Endothelial cell of umbilical vein (primary cell): ENCODE measurements at regions not wholly inside any gene's neighbourhood (a gene's known extent, or its start where the extent isn't known, plus 50 kb on each side); places are given as distances from the start of the nearest gene placed in this dataset.

Experiments used
- BruUV-seq: library from RNA; stranded (reverse); fragments of 400-500 nt; replicated peaks from 2 replicates; lab custom pipeline; 2021; lab: Mats Ljungman, UMichigan
- CTCF ChIA-PET: fragments of 300-600, 350-600 bp; sonication (Branson Sonifier 250); formaldehyde crosslinking; loops from one replicate; lab custom pipeline; 2021; ENCODE audit warnings: antibody characterized with exemption, inconsistent platforms; lab: Charles Lee
- POLR2A ChIA-PET: fragments of 300-600, 350-600 bp; sonication (Branson Sonifier 250); formaldehyde crosslinking; loops from one replicate; lab custom pipeline; 2021; ENCODE audit warnings: antibody characterized with exemption, inconsistent platforms; lab: Charles Lee
- DNase-seq: peaks from one replicate; pipeline ENCODE4 v3.0.0-alpha.2; 2011; ENCODE audit warnings: low read depth, low spot score
- FAIRE-seq: peaks from 2 replicates; lab custom pipeline; 2011; peaks lifted over from hg19 to GRCh38; lab: Jason Lieb, UNC
- H2AFZ ChIP-seq: 2 replicates; pipeline ENCODE4 v1.6.0; 2012; ENCODE audit warnings: low read depth, low read length, control low read depth, inconsistent platforms
- H3K27ac ChIP-seq: 2 replicates; pipeline ENCODE4 v1.5.1; 2011; ENCODE audit warnings: low read depth, mild to moderate bottlenecking, control low read depth, low read length, moderate library complexity; ENCODE audit not compliant: insufficient read depth
- H3K27me3 ChIP-seq, 2 experiments: 2 replicates each; pipeline versions ENCODE4 v1.6.0 to v1.6.1; 2011; ENCODE audit warnings: low read length in 2 of 2, mixed read lengths in 1 of 2; ENCODE audit not compliant: control insufficient read depth in 2 of 2, insufficient read depth in 2 of 2
- H3K36me3 ChIP-seq, 2 experiments: 2 replicates in 1 of 2; 3 replicates in 1 of 2; pipeline ENCODE4 v1.5.1; 2011; ENCODE audit warnings: low read length in 2 of 2, mild to moderate bottlenecking in 1 of 2, moderate library complexity in 1 of 2; ENCODE audit not compliant: control insufficient read depth in 2 of 2, insufficient read depth in 2 of 2; ENCODE audit errors: extremely low read depth in 1 of 2
- H3K4me1 ChIP-seq: 3 replicates; pipeline ENCODE4 v1.5.1; 2011; ENCODE audit warnings: mild to moderate bottlenecking, low read length; ENCODE audit not compliant: control insufficient read depth, insufficient read depth; ENCODE audit errors: extremely low read depth
- H3K4me2 ChIP-seq: 2 replicates; pipeline ENCODE4 v1.6.1; 2011; ENCODE audit warnings: low read length, control low read depth, mixed read lengths; ENCODE audit not compliant: insufficient read depth
- H3K4me3 ChIP-seq, 3 experiments: fragments of 200-600 bp in 1 of 3; sonication (generic), shearing (Covaris generic) in 1 of 3; replicated peaks in 1 of 3; 2 replicates each; pipeline ENCODE4 v1.5.1; 2011 to 2016; ENCODE audit warnings: control low read depth in 3 of 3, low read length in 3 of 3, mild to moderate bottlenecking in 2 of 3, inconsistent platforms in 1 of 3, low read depth in 1 of 3, moderate library complexity in 1 of 3; ENCODE audit not compliant: insufficient read depth in 1 of 3
- H3K79me2 ChIP-seq: 2 replicates; pipeline ENCODE4 v1.6.0; 2012; ENCODE audit warnings: low read length, inconsistent platforms; ENCODE audit not compliant: control insufficient read depth, insufficient read depth
- H3K9ac ChIP-seq: replicated peaks from 2 replicates; pipeline ENCODE3; 2011; ENCODE audit warnings: low read length, control low read depth; ENCODE audit not compliant: insufficient read depth; ENCODE audit errors: extremely low read depth
- H3K9me1 ChIP-seq: replicated peaks from 3 replicates; pipeline ENCODE4 v1.6.0; 2011; ENCODE audit warnings: mild to moderate bottlenecking, low read length; ENCODE audit not compliant: control insufficient read depth, insufficient read depth; ENCODE audit errors: extremely low read depth
- H3K9me3 ChIP-seq: replicated peaks from 2 replicates; pipeline ENCODE4 v1.5.1; 2012; ENCODE audit warnings: low read length, inconsistent platforms; ENCODE audit not compliant: control insufficient read depth, insufficient read depth
- H4K20me1 ChIP-seq: replicated peaks from 2 replicates; pipeline ENCODE3; 2011; ENCODE audit warnings: mild to moderate bottlenecking, low read length; ENCODE audit not compliant: control insufficient read depth, insufficient read depth; ENCODE audit errors: extremely low read depth
- EZH2 ChIP-seq: IDR thresholded peaks from 2 replicates; pipeline ENCODE4 v1.6.1; 2012; ENCODE audit warnings: borderline replicate concordance, low read depth, mild to moderate bottlenecking, moderate library complexity, low read length, inconsistent platforms; ENCODE audit not compliant: severe bottlenecking
- FOS ChIP-seq: IDR thresholded peaks from 2 replicates; pipeline ENCODE4 v1.6.1; 2011; ENCODE audit warnings: mild to moderate bottlenecking, low read length, moderate library complexity, borderline replicate concordance; ENCODE audit not compliant: insufficient read depth
- GATA2 ChIP-seq: IDR thresholded peaks from 2 replicates; pipeline ENCODE4 v1.7.0; 2011; ENCODE audit warnings: low read depth, mild to moderate bottlenecking, moderate library complexity, mixed read lengths, low read length; ENCODE audit not compliant: insufficient read length, insufficient read depth
- JUN ChIP-seq: IDR thresholded peaks from 2 replicates; pipeline ENCODE4 v1.6.1; 2011; ENCODE audit warnings: borderline replicate concordance, low read depth; ENCODE audit not compliant: insufficient read length, insufficient read depth
- MYC ChIP-seq: IDR thresholded peaks from one replicate; pipeline ENCODE4 v1.6.1; 2011; ENCODE audit warnings: mild to moderate bottlenecking, low read depth, low read length
- POLR2A ChIP-seq: IDR thresholded peaks from 2 replicates; pipeline ENCODE4 v1.6.1; 2012; ENCODE audit warnings: low read depth, mild to moderate bottlenecking, control low read depth, low read length
- POLR2AphosphoS5 ChIP-seq: IDR thresholded peaks from 2 replicates; pipeline ENCODE4 v1.6.1; 2012; ENCODE audit warnings: low read depth, mild to moderate bottlenecking, control low read depth, low read length, moderate library complexity; ENCODE audit not compliant: insufficient read depth
- dilution Hi-C: fragments of 300-500 bp; cut with MboI; formaldehyde crosslinking; loops from one replicate; pipeline ENCODE4 v1.15.0; 2019; ENCODE audit warnings: low sequenced_read_pairs; ENCODE audit not compliant: extremely low pct_ligation_motif_present
- intact Hi-C: fragments of 100-400 bp; cut with micrococcal nuclease; formaldehyde crosslinking; loops from one replicate; pipeline ENCODE4 v1.10.0; 2022
- TF ChIP-seq, protein P1 (sequence below): IDR thresholded peaks from 2 replicates; pipeline ENCODE4 v1.6.1; 2011; ENCODE audit not compliant: insufficient read depth, insufficient read length
- TF ChIP-seq, protein P2 (sequence below), 2 donors: IDR thresholded peaks; 1 replicate in 1 of 2; 2 replicates in 1 of 2; pipeline ENCODE4 v1.5.1; 2011; ENCODE audit warnings: low read length in 2 of 2, mild to moderate bottlenecking in 2 of 2, moderate library complexity in 2 of 2, control low read depth in 1 of 2, inconsistent platforms in 1 of 2, low read depth in 1 of 2; ENCODE audit not compliant: insufficient read depth in 1 of 2; ENCODE audit errors: extremely low read depth in 1 of 2

DNA sequence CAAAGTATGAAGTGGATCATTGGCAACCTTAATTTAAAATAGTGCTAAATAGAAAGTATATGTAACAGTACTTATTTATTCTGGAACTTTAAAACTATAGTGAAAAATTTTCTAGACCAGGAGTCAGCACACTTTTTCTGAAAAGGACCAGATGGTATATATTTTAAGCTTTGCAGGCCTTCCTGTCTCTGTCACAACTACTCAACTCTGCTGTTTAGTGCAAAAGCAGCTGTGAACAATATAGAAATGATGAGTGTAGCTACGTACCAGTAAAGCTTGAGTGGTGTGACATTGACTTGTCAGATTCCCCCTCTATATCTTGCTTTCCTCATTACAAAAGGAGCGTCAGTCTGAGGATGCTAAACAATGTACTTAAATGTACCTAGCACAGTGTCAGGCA, 88.1 kb upstream of the IGFBP3 start:
- no peak for DNase-seq
- FAIRE-seq = no peak
- H3K79me2 ChIP-seq = no peaks in the 10 kb centered on the region
- H3K27me3 ChIP-seq = peaks cover 0 to 2% of the 10 kb centered on the region in 2 experiments
- no peaks in the 10 kb centered on the region for H4K20me1 ChIP-seq
- H2AFZ ChIP-seq = no peak overlapping the region
- no peaks in the 10 kb centered on the region for H3K4me1 ChIP-seq
- CTCF ChIA-PET = no interaction called here
- POLR2A ChIA-PET = no interaction called here
- no peak for TF ChIP-seq MYC
- no peak for TF ChIP-seq JUN
- TF ChIP-seq, protein P1, sequence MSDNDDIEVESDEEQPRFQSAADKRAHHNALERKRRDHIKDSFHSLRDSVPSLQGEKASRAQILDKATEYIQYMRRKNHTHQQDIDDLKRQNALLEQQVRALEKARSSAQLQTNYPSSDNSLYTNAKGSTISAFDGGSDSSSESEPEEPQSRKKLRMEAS = no peak
- TF ChIP-seq EZH2 = no peak
- no peak for TF ChIP-seq POLR2A
- TF ChIP-seq, protein P2, sequence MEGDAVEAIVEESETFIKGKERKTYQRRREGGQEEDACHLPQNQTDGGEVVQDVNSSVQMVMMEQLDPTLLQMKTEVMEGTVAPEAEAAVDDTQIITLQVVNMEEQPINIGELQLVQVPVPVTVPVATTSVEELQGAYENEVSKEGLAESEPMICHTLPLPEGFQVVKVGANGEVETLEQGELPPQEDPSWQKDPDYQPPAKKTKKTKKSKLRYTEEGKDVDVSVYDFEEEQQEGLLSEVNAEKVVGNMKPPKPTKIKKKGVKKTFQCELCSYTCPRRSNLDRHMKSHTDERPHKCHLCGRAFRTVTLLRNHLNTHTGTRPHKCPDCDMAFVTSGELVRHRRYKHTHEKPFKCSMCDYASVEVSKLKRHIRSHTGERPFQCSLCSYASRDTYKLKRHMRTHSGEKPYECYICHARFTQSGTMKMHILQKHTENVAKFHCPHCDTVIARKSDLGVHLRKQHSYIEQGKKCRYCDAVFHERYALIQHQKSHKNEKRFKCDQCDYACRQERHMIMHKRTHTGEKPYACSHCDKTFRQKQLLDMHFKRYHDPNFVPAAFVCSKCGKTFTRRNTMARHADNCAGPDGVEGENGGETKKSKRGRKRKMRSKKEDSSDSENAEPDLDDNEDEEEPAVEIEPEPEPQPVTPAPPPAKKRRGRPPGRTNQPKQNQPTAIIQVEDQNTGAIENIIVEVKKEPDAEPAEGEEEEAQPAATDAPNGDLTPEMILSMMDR (IDR thresholded peaks at IDR 0.05; ENCODE audit: extremely low read depth in 1 of 2, insufficient read depth in 1 of 2, low read depth in 1 of 2, low read length in 2 of 2) = no peak
- no peak for TF ChIP-seq FOS
- TF ChIP-seq POLR2AphosphoS5 = no peak
- TF ChIP-seq GATA2 = no peak
- no peak overlapping the region for H3K9ac ChIP-seq
- no peak overlapping the region for H3K4me2 ChIP-seq
- H3K9me3 ChIP-seq = no peaks in the 10 kb centered on the region
- no peak overlapping the region for H3K27ac ChIP-seq
- dilution Hi-C loops = no loop called here
- BruUV-seq = no TSS peak
- no peak overlapping the region for H3K4me3 ChIP-seq
- H3K36me3 ChIP-seq = no peaks in the 10 kb centered on the region
- no peaks in the 10 kb centered on the region for H3K9me1 ChIP-seq
- intact Hi-C loops = no loop called here
